ENCODE measurements at regions not wholly inside any gene's neighbourhood (a gene's known extent, or its start where the extent isn't known, plus 50 kb on each side); places are given as distances from the start of the nearest gene placed in this dataset.

- TF ChIP-seq CTCF (IDR thresholded peaks at IDR 0.05) (no peak), POLR2A (IDR thresholded peaks at IDR 0.05; ENCODE audit: low read depth) (no peak), EP300 (IDR thresholded peaks at IDR 0.05) (no peak), POLR2AphosphoS5 (IDR thresholded peaks at IDR 0.05) (no peak)
Measured at GRCh38 chr4:35189988-35190613, 1054.2 kb downstream of the ARAP2 start.
